K562 (cell line): ENCODE measurements at regions not wholly inside any gene's neighbourhood (a gene's known extent, or its start where the extent isn't known, plus 50 kb on each side); places are given as distances from the start of the nearest gene placed in this dataset.

Experiments used
- ATAC-seq: fragments of 200-7000 bp; cut with Tn5 transposase; 3 replicates; pipeline ENCODE4 v1.9.1; 2020; ENCODE audit warnings: moderate library complexity
- BruUV-seq: library from RNA; stranded (reverse); fragments of 400-500 nt; replicated peaks from 2 replicates; lab custom pipeline; 2021; lab: Mats Ljungman, UMichigan
- CTCF ChIA-PET: fragments of 300-600 bp; formaldehyde crosslinking; extraction: SDS; loops from one replicate; lab custom pipeline; 2021; ENCODE audit warnings: low intra/inter-chr PET ratio; lab: Yijun Ruan, JAX
- POLR2A ChIA-PET: fragments of 300-600, 350-650 bp; sonication (Branson Sonifier 250); formaldehyde crosslinking; extraction: SDS; loops from one replicate; lab custom pipeline; 2021; ENCODE audit warnings: antibody characterized with exemption, inconsistent platforms; lab: Yijun Ruan, JAX
- DNase-seq, 4 experiments: peaks; one replicate each; pipeline versions ENCODE4 v3.0.0 to v3.0.0-alpha.2; 2011 to 2018; ENCODE audit warnings: low spot score in 3 of 4, mixed read lengths in 3 of 4; ENCODE audit errors: extremely low read depth in 1 of 4
- FAIRE-seq: peaks from 2 replicates; lab custom pipeline; 2011; peaks lifted over from hg19 to GRCh38; lab: Jason Lieb, UNC
- H2AFZ ChIP-seq: 2 replicates; pipeline ENCODE4 v1.6.0; 2011; ENCODE audit warnings: low read depth, low read length, control low read depth, inconsistent platforms
- H3K27ac ChIP-seq: fragments of 200-600 bp; 3 replicates; pipeline ENCODE4 v1.8.0; 2011; ENCODE audit warnings: low read depth, mild to moderate bottlenecking, control low read depth, inconsistent platforms, low read length, moderate library complexity, mixed read lengths; ENCODE audit errors: extremely low read depth
- H3K27me3 ChIP-seq, 2 experiments: fragments of 300-600 bp in 1 of 2; 2 replicates in 1 of 2; 3 replicates in 1 of 2; pipeline versions ENCODE4 v1.6.0 to v1.8.0; 2011; ENCODE audit warnings: inconsistent platforms in 2 of 2, low read length in 2 of 2, mild to moderate bottlenecking in 1 of 2, mixed read lengths in 1 of 2, moderate library complexity in 1 of 2; ENCODE audit not compliant: control insufficient read depth in 2 of 2, insufficient read depth in 2 of 2
- H3K36me3 ChIP-seq: fragments of 300-600 bp; 3 replicates; pipeline ENCODE4 v1.8.0; 2011; ENCODE audit warnings: mild to moderate bottlenecking, low read length, inconsistent platforms; ENCODE audit not compliant: control insufficient read depth, insufficient read depth
- H3K4me1 ChIP-seq, 2 experiments: fragments of 200-600 bp in 1 of 2; replicated peaks in 1 of 2; 2 replicates in 1 of 2; 3 replicates in 1 of 2; pipeline versions ENCODE4 v1.5.1 to v1.8.0; 2011; ENCODE audit warnings: inconsistent platforms in 2 of 2, low read length in 2 of 2, mild to moderate bottlenecking in 1 of 2, mixed read lengths in 1 of 2, moderate library complexity in 1 of 2; ENCODE audit not compliant: control insufficient read depth in 2 of 2, insufficient read depth in 2 of 2
- H3K4me2 ChIP-seq: 2 replicates; pipeline ENCODE4 v1.6.1; 2011; ENCODE audit warnings: low read length, control low read depth, inconsistent platforms, mixed read lengths; ENCODE audit not compliant: insufficient read depth
- H3K4me3 ChIP-seq: fragments of 200-600 bp; sonication (generic), shearing (Covaris generic); 2 replicates; pipeline ENCODE4 v1.5.1; 2016; ENCODE audit warnings: control low read depth, inconsistent platforms
- H3K79me2 ChIP-seq: fragments of 200-600 bp; 3 replicates; pipeline ENCODE4 v1.8.0; 2011; ENCODE audit warnings: low read length, inconsistent platforms; ENCODE audit not compliant: control insufficient read depth, insufficient read depth
- H3K9ac ChIP-seq, 2 experiments: 2 replicates each; pipeline versions ENCODE4 v1.6.0 to v1.6.1; 2011; ENCODE audit warnings: low read depth in 2 of 2, low read length in 2 of 2, control low read depth in 1 of 2, inconsistent platforms in 1 of 2, mild to moderate bottlenecking in 1 of 2, mixed read lengths in 1 of 2; ENCODE audit not compliant: insufficient read depth in 1 of 2
- H3K9me1 ChIP-seq: one replicate; pipeline ENCODE4 v1.6.0; 2011; ENCODE audit warnings: inconsistent platforms, mild to moderate bottlenecking, low read length, moderate library complexity; ENCODE audit not compliant: control insufficient read depth, insufficient read depth
- H3K9me3 ChIP-seq: replicated peaks from 2 replicates; pipeline ENCODE4 v1.5.1; 2011; ENCODE audit warnings: low read depth, low read length, inconsistent platforms; ENCODE audit not compliant: control insufficient read depth, insufficient read depth
- H4K20me1 ChIP-seq: replicated peaks from 2 replicates; pipeline ENCODE4 v1.6.1; 2011; ENCODE audit warnings: low read length, inconsistent platforms, mixed read lengths; ENCODE audit not compliant: control insufficient read depth, insufficient read depth
- FOS ChIP-seq: IDR thresholded peaks from 3 replicates; pipeline ENCODE4 v1.6.1; 2011; ENCODE audit not compliant: insufficient read length; ENCODE audit errors: extremely low read depth
- MYBL2 ChIP-seq, 2 experiments: fragments of 450-650 bp in 1 of 2; sonication (generic) in 1 of 2; formaldehyde crosslinking in 1 of 2; IDR thresholded peaks; 2 replicates each; pipeline versions ENCODE4 v1.6.1 to v1.8.1; 2017 to 2022; ENCODE audit warnings: borderline replicate concordance in 1 of 2, inconsistent platforms in 1 of 2, low read depth in 1 of 2, mild to moderate bottlenecking in 1 of 2, missing genetic modification reagents in 1 of 2, moderate library complexity in 1 of 2
- NR1H2 ChIP-seq: sonication (generic); formaldehyde crosslinking; IDR thresholded peaks from 2 replicates; pipeline ENCODE4 v1.4.0; 2020; ENCODE audit warnings: mild to moderate bottlenecking, missing genetic modification reagents
- PTRF ChIP-seq: fragments of 450-650 bp; IDR thresholded peaks from 2 replicates; pipeline ENCODE4 v1.6.1; 2016; ENCODE audit warnings: mild to moderate bottlenecking, missing genetic modification characterization, missing compliant biosample characterization
- in situ Hi-C: fragments of 300-500 bp; cut with MboI; formaldehyde crosslinking; loops from 4 replicates; pipeline ENCODE4 v1.15.0; 2018; ENCODE audit warnings: inconsistent platforms, mixed read lengths
- intact Hi-C: fragments of 100-400 bp; cut with micrococcal nuclease; formaldehyde crosslinking; loops from 2 replicates; pipeline ENCODE4 v1.14.2; 2022
- TF ChIP-seq, protein P1 (sequence below): fragments of 450-650 bp; formaldehyde crosslinking; IDR thresholded peaks from 2 replicates; pipeline ENCODE4 v1.4.0; 2020; ENCODE audit warnings: mild to moderate bottlenecking
- TF ChIP-seq, protein P2 (sequence below): sonication (generic); formaldehyde crosslinking; IDR thresholded peaks from 2 replicates; pipeline ENCODE4 v1.8.1; 2023; ENCODE audit warnings: mild to moderate bottlenecking, missing genetic modification reagents, moderate library complexity
- TF ChIP-seq, protein P3 (sequence below): sonication (generic); formaldehyde crosslinking; IDR thresholded peaks from 2 replicates; pipeline ENCODE4 v1.8.1; 2023; ENCODE audit warnings: mild to moderate bottlenecking, missing genetic modification reagents
- TF ChIP-seq, protein P4 (sequence below), 2 experiments: fragments of 450-650 bp; IDR thresholded peaks; 2 replicates each; pipeline ENCODE4 v1.6.1; 2016; ENCODE audit warnings: mild to moderate bottlenecking in 2 of 2, borderline replicate concordance in 1 of 2, low read depth in 1 of 2, moderate library complexity in 1 of 2

DNA sequence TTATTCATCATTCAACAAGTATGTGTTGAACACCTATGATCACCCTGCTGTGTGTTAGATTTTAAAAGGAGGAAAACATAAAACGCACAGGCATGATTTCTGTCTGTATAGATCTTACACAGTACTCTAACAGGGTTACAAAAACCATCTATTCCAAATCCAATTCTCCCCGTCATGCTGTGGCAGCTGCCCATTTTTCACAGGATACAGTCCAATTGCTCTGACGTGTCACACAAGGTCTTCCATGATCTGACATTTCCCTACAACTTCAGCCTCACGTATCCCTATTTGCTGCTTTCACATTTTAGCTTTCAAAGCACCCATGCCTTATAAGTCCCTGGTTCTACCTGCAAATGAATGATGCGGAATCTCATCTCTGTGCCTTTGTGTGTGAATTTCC, 67.0 kb upstream of the CNTNAP4 start (continued):
- TF ChIP-seq, protein P1, sequence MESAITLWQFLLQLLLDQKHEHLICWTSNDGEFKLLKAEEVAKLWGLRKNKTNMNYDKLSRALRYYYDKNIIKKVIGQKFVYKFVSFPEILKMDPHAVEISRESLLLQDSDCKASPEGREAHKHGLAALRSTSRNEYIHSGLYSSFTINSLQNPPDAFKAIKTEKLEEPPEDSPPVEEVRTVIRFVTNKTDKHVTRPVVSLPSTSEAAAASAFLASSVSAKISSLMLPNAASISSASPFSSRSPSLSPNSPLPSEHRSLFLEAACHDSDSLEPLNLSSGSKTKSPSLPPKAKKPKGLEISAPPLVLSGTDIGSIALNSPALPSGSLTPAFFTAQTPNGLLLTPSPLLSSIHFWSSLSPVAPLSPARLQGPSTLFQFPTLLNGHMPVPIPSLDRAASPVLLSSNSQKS (CRISPR knock-in tag): no peak
- TF ChIP-seq MYBL2 (IDR thresholded peaks at IDR 0.05; ENCODE audit: low read depth): no peak
- no peak for TF ChIP-seq MYBL2 (CRISPR knock-in tag; IDR thresholded peaks at IDR 0.05; ENCODE audit: borderline replicate concordance)
- no peak for TF ChIP-seq FOS
- TF ChIP-seq PTRF (tag): no peak

DNA sequence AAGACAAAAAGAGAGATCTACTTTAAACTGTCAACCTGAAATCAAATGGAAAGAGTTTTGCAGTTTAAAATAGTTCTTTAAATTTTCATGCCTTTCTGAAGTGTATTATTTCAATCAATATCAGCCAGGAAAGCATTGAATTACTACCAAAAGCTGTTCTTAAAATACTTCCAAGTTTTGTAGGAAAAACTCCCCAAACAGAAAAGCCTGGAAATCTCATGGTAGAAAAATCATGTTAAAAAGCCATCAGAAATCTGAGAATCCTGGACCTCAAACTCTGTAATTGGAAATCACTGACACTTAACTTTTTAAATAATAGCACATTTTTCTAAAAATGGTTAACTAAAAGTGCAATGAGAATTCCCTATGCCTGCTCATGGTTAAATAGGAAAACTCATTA, 63.3 kb upstream of the CNTNAP4 start:
- no peak for ATAC-seq
- Histone ChIP-seq H3K4me3 (no peak overlapping the region), H3K27me3 (no peaks in the 10 kb centered on the region), H2AFZ (no peak overlapping the region), H3K36me3 (no peaks in the 10 kb centered on the region), H3K9me1 (no peaks in the 10 kb centered on the region), H3K9ac (no peak overlapping the region), H3K27ac (no peak overlapping the region), H3K9me3 (no peaks in the 10 kb centered on the region), H3K4me2 (no peak overlapping the region), H4K20me1 (no peaks in the 10 kb centered on the region), H3K4me1 (no peaks in the 10 kb centered on the region), H3K79me2 (no peaks in the 10 kb centered on the region)
- FAIRE-seq: no peak
- DNase-seq: no peak
- ChIA-PET CTCF (no interaction called here), POLR2A (no interaction called here)
- in situ Hi-C loops (no loop called here), intact Hi-C loops (no loop called here)
- BruUV-seq: no TSS peak
- no peak for TF ChIP-seq NR1H2 (CRISPR knock-in tag)
- TF ChIP-seq, protein P2, sequence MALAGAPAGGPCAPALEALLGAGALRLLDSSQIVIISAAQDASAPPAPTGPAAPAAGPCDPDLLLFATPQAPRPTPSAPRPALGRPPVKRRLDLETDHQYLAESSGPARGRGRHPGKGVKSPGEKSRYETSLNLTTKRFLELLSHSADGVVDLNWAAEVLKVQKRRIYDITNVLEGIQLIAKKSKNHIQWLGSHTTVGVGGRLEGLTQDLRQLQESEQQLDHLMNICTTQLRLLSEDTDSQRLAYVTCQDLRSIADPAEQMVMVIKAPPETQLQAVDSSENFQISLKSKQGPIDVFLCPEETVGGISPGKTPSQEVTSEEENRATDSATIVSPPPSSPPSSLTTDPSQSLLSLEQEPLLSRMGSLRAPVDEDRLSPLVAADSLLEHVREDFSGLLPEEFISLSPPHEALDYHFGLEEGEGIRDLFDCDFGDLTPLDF (CRISPR knock-in tag): no peak
- TF ChIP-seq, protein P3, sequence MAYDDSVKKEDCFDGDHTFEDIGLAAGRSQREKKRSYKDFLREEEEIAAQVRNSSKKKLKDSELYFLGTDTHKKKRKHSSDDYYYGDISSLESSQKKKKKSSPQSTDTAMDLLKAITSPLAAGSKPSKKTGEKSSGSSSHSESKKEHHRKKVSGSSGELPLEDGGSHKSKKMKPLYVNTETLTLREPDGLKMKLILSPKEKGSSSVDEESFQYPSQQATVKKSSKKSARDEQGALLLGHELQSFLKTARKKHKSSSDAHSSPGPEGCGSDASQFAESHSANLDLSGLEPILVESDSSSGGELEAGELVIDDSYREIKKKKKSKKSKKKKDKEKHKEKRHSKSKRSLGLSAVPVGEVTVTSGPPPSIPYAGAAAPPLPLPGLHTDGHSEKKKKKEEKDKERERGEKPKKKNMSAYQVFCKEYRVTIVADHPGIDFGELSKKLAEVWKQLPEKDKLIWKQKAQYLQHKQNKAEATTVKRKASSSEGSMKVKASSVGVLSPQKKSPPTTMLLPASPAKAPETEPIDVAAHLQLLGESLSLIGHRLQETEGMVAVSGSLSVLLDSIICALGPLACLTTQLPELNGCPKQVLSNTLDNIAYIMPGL (CRISPR knock-in tag): no peak
- TF ChIP-seq, protein P4, sequence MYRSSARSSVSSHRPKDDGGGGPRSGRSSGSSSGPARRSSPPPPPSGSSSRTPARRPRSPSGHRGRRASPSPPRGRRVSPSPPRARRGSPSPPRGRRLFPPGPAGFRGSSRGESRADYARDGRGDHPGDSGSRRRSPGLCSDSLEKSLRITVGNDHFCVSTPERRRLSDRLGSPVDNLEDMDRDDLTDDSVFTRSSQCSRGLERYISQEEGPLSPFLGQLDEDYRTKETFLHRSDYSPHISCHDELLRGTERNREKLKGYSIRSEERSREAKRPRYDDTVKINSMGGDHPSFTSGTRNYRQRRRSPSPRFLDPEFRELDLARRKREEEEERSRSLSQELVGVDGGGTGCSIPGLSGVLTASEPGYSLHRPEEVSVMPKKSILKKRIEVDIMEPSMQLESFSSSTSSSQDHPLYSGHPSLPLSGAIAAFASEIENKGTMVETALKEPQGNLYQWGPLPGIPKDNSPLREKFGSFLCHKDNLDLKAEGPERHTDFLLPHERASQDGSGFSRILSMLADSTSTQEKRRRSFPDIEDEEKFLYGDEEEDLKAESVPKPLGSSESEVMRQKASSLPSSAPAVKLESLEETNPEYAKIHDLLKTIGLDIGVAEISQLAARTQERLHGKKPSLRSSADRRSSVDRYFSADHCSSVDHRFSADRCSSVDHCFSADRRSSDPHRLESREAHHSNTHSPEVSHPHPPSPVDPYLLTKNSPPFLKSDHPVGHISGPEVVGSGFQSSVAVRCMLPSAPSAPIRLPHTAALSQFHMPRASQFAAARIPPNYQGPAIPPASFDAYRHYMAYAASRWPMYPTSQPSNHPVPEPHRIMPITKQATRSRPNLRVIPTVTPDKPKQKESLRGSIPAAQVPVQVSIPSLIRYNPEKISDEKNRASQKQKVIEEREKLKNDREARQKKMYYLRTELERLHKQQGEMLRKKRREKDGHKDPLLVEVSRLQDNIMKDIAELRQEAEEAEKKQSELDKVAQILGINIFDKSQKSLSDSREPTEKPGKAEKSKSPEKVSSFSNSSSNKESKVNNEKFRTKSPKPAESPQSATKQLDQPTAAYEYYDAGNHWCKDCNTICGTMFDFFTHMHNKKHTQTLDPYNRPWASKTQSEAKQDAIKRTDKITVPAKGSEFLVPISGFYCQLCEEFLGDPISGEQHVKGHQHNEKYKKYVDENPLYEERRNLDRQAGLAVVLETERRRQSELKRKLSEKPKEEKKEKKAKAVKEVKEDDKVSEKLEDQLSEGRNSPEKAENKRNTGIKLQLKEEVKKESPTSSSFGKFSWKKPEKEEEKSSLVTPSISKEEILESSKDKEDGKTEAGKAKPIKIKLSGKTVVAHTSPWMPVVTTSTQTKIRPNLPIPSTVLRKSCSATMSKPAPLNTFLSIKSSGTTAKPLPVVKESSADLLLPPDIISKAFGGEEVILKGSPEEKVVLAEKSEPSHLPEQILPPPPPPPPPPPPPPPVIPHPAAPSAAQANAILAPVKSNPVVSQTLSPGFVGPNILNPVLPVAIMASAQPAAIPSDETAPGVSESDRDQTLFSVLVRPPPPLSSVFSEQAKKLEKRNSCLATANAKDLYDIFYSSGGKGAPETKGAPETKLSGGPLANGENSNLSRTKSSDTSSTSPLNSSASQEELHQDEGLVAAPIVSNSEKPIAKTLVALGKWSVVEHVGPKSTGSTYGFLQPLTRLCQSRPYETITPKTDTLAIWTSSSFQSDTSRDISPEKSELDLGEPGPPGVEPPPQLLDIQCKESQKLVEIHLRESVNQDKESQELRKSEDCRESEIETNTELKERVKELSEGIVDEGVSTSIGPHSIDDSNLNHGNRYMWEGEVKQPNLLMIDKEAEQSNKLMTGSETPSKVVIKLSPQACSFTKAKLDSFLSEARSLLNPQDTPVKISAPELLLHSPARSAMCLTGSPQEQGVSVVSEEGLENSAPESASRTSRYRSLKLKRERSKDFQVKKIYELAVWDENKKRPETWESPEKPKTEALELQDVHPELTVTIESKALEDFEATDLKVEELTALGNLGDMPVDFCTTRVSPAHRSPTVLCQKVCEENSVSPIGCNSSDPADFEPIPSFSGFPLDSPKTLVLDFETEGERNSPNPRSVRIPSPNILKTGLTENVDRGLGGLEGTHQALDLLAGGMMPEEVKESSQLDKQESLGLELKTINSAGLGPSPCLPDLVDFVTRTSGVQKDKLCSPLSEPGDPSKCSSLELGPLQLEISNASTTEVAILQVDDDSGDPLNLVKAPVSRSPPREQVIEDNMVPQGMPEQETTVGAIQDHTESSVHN (IDR thresholded peaks at IDR 0.05; ENCODE audit: borderline replicate concordance in 1 of 2, low read depth in 1 of 2): no peak
